Activated gamma-delta T cell treated with anti-CD3 and anti-CD28 coated beads, Interleukin-2, amount 50 U/mL, for 16 hours (primary cell): ENCODE measurements at regions not wholly inside any gene's neighbourhood (a gene's known extent, or its start where the extent isn't known, plus 50 kb on each side); places are given as distances from the start of the nearest gene placed in this dataset.

ENCODE experiments used
- DNase-seq: peaks from one replicate; pipeline ENCODE4 v3.0.0-alpha.2; 2020; ENCODE audit warnings: low read depth

GRCh38 chr18:47595831-47596501 is 334.5 kb downstream of the SMAD2 start:
- no peak for DNase-seq

DNA sequence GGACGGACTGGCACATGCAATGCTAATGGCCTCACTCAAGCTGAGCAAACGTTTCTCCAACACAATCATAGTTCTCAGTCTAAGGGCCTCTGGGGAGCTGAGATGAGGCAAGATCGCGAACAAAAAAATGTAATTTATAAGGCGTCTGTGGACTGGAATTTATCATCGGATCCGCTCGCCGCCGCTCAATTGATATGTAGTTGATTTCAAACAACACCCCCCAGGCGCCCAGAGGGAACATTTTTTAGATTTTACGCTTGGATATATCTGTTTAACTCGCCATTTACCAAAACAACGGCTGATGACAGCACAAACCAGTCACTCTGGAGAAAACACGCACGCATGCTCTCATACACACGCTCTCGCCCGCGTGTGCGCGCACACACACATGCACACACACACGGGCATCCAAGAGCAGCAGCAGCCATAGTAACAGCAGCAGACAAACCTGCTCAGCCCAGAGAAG is 335.8 kb downstream of the SMAD2 start:
- no peak for DNase-seq

- no peak for DNase-seq
These were observed 336.6 kb downstream of the SMAD2 start for GRCh38 chr18:47593744-47594472.

GRCh38 chr18:47591429-47591828 is 339.0 kb downstream of the SMAD2 start:
- no peak for DNase-seq

- no peak for DNase-seq
These were observed 336.1 kb upstream of the SKOR2 start for GRCh38 chr18:47587587-47587986.

GRCh38 chr18:47586418-47587070 is 335.1 kb upstream of the SKOR2 start:
- DNase-seq, result no peak

- no peak for DNase-seq
These were observed 334.5 kb upstream of the SKOR2 start for GRCh38 chr18:47585914-47586313.

DNA sequence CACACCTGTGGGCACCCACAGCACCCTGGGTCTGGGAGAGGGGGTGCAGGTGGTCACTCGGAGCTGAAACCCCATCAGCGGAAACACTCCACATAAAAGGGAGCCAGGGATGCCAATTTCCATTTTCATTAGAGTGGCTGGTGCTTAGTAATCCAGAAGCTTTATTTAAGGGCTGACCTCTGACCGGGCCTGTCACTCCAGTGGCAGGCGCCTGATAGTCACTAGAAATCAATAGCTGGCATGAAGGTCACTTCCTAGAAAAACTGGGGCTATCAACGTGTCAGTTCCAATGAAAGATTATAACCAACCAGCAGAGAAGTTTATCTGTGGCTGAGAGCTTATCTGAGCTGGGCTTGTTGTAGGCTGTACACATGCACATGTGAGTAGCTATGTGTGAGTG is 333.7 kb upstream of the SKOR2 start:
- no peak for DNase-seq

- DNase-seq, result no peak
These were observed 330.6 kb upstream of the SKOR2 start for GRCh38 chr18:47582093-47582492.

GRCh38 chr18:47577520-47577919 is 326.1 kb upstream of the SKOR2 start:
- DNase-seq, result no peak

- no peak for DNase-seq
These were observed 323.5 kb upstream of the SKOR2 start for GRCh38 chr18:47574966-47575365.

- no peak for DNase-seq
These were observed 320.5 kb upstream of the SKOR2 start for GRCh38 chr18:47571957-47572356.

DNA sequence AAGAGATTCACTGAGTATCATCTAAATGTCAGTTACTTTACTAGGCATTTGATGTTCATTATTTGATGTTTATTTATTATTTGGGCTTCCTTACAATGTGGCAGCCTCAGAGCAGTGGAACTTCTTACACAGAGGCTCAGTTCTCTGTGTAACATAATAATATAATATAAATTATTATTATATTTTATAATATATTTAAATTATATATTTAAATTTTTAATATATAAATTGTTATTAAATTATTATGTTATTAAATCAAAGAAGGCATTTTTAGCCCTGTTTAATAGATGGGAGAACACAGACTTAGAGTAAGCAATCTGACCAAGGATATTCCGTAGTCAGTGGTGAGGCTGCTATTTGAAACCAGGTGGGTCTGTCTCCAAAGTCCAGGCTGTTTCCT is 315.3 kb upstream of the SKOR2 start:
- DNase-seq, result no peak

DNA sequence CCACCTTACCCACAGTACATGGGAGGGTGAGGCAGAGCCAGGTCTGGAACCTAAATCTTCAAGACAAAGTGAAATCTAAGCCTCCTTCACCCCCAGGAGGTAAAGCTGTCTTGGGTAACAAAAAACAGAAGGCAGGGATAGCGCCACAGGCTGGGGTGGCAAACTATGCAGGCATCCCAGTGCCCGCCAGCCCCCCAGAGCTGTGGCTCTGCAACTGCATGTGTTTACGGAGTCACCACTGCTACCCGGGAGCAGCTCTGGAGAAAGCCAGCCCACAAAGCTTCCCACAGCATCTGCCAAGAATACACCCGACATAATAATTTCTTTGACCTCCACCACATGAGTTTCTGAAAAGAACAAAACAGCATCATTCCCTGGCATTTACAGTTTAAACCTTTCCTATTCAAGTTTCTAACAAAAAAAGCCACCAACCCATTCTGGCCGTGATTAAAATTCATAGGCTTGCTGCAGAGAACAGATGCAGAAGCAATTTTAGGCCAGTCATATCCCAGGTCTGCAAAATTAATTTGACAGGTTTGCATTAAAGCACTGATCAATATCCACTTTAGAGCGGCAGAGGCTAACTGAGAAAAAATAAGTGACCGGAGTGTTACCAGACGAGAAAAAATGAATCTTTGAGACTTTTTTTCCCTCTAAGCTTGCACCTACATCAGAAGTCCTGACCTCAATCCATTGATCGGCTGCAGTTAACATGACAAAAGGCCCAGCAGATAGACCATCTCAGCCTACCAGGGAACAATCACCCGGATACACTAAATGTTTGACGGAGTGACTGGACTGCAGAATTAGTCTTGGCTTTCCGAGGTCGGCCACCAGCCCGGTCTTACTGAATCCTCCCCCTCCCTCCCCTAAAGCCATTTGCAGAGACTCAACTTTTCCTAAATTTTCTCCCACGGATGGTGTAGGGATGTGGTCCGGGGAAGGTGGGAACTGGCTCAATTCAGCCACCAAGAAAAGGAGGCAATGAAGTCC is 309.6 kb upstream of the SKOR2 start:
- DNase-seq, result no peak

DNA sequence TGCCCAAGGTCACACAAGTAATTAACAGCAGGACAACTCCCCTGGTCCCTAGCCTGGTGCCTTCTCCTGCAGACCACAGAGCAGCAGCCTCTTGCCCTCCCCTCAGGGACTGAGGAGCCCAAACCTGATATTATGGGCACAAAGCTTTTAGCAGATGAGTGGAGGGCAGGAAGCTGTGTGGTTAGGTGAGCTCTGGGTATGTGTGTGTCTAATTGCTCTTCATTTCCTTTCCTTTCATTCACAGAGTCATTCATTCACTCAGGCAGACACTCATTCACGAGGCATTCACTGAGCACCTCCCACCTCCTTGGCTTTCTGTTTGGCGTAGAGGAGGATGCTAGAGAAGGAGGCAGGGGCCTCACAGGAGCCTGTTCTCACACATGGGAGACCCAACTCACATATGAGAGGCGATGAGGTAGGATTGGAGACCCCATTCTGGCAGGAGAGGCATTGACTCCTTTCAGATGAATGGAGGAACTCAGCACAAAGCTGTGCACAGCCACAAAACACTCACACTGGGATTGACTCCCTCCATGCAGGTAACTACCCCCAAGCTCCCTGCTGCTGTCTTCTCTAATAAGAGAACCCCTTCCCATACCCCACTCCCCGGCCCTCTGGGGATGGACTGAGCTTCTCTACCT is 306.8 kb upstream of the SKOR2 start:
- no peak for DNase-seq

DNA sequence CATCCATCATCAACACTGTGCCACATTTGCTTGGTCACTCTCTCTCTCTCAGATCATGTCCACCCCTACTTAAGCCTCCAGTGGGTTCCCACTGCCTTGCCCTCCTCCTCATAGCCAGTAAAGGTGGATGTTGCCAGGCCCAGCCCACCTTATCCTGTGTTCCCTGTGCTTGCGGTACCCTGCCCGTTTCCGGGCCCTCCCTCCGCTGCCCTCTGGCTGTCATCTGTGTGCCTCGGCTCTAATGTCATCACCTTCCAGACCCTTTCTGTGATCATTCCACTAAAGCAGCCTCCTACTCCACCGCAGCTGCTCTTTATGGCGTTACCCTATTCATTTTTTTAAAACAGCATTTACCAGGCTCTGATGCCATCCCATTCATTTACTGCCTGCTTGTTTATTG is 305.7 kb upstream of the SKOR2 start:
- DNase-seq, result no peak

DNA sequence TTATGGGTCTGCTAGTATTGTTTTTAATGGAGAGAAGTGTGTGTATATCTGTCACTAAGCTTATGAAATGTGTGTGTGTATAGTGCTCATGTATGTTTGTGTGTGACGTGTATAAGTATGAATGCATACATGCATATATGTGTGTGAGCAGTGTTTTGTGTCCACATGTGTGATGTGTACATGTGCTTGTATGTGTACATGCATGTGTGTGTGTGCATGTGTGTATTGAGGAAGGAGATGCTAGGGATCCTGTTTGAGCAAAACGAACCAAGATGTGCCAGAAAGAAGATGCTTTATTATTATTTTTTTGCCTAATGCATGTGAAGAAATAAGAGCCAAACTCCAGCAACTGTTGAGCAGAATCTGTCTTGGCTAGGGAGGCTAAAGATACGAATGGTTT is 301.3 kb upstream of the SKOR2 start:
- DNase-seq, result no peak

- DNase-seq, result no peak
These were observed 299.2 kb upstream of the SKOR2 start for GRCh38 chr18:47550611-47551010.

- DNase-seq, result no peak
These were observed 297.6 kb upstream of the SKOR2 start for GRCh38 chr18:47549021-47549540.

- no peak for DNase-seq
These were observed 296.2 kb upstream of the SKOR2 start for GRCh38 chr18:47547539-47548202.

GRCh38 chr18:47545613-47546012 is 294.2 kb upstream of the SKOR2 start:
- no peak for DNase-seq
